ENCODE measurements at regions not wholly inside any gene's neighbourhood (a gene's known extent, or its start where the extent isn't known, plus 50 kb on each side); places are given as distances from the start of the nearest gene placed in this dataset.

GRCh38 chr2:77831471-77831870, 309.3 kb upstream of the LRRTM4 start:
- peaks cover 13% of the 10 kb centered on the region for H3K36me3 Mint-ChIP-seq (ENCODE audit: low read depth)
- Histone ChIP-seq H3K9me3 (ENCODE audit: control insufficient read depth, low read length) (peaks cover 35% of the 10 kb centered on the region), H3K9ac (ENCODE audit: extremely low read depth, low read length, poor library complexity, severe bottlenecking) (no peak overlapping the region), H3K27me3 (ENCODE audit: control insufficient read depth, insufficient read depth, low read length, poor library complexity, severe bottlenecking) (no peaks in the 10 kb centered on the region), H3K4me1 (ENCODE audit: control insufficient read depth, insufficient read depth, low read length) (no peaks in the 10 kb centered on the region), H3K4me3 (ENCODE audit: low read length) (no peak overlapping the region), H3K36me3 (ENCODE audit: control insufficient read depth, insufficient read depth, low read length) (no peaks in the 10 kb centered on the region), H3K27ac (ENCODE audit: low read depth, low read length) (no peak overlapping the region)
- 92 to 100% methylated on average over 1 of the region's 1 CpG for WGBS, 2 experiments (ENCODE audit: insufficient coverage in 1 of 2, insufficient read length in 1 of 2)
- TF ChIP-seq, protein P1, sequence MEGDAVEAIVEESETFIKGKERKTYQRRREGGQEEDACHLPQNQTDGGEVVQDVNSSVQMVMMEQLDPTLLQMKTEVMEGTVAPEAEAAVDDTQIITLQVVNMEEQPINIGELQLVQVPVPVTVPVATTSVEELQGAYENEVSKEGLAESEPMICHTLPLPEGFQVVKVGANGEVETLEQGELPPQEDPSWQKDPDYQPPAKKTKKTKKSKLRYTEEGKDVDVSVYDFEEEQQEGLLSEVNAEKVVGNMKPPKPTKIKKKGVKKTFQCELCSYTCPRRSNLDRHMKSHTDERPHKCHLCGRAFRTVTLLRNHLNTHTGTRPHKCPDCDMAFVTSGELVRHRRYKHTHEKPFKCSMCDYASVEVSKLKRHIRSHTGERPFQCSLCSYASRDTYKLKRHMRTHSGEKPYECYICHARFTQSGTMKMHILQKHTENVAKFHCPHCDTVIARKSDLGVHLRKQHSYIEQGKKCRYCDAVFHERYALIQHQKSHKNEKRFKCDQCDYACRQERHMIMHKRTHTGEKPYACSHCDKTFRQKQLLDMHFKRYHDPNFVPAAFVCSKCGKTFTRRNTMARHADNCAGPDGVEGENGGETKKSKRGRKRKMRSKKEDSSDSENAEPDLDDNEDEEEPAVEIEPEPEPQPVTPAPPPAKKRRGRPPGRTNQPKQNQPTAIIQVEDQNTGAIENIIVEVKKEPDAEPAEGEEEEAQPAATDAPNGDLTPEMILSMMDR (conservative IDR thresholded peaks at IDR 0.05) = no peak
- H3K27ac Mint-ChIP-seq = no peak overlapping the region
- no peaks in the 10 kb centered on the region for H3K4me1 Mint-ChIP-seq
- H3K4me3 Mint-ChIP-seq = no peak overlapping the region
- H3K9me3 Mint-ChIP-seq = peaks cover 48% of the 10 kb centered on the region
- no peak for DNase-seq
- no peaks in the 10 kb centered on the region for H3K27me3 Mint-ChIP-seq (ENCODE audit: insufficient read depth)

DNA sequence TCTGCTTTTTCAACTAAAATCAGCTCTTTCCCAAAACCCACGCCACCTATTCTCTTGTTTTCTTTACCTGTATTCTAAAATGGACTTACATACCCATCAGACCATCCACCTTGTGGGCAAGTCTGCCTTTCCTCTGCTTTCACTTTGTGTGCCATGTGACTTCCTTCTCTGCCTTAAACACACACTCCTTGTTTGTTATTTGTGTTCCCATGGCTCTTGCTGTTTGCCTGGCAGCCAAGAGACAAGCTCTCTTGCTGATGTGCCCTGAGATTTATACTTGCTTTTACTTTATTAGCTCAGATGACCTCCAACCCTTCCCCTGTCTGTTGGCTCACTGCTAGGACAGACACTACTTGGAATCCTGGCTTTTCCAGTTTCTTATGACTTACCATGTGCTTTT, 309.7 kb upstream of the LRRTM4 start:
- H3K4me1 ChIP-seq (ENCODE audit: control insufficient read depth, insufficient read depth, low read length) = no peaks in the 10 kb centered on the region
- no peak for DNase-seq
- 90 to 100% methylated on average over 1 of the region's 1 CpG for WGBS, 2 experiments (ENCODE audit: insufficient coverage in 1 of 2, insufficient read length in 1 of 2)
- H3K4me3 ChIP-seq (ENCODE audit: low read length) = no peak overlapping the region
- no peaks in the 10 kb centered on the region for H3K27me3 ChIP-seq (ENCODE audit: control insufficient read depth, insufficient read depth, low read length, poor library complexity, severe bottlenecking)
- TF ChIP-seq, protein P1 (conservative IDR thresholded peaks at IDR 0.05) = no peak
- peaks cover 13% of the 10 kb centered on the region for H3K36me3 Mint-ChIP-seq (ENCODE audit: low read depth)
- no peak overlapping the region for H3K27ac Mint-ChIP-seq
- H3K9me3 ChIP-seq (ENCODE audit: control insufficient read depth, low read length) = peaks cover 36% of the 10 kb centered on the region
- no peaks in the 10 kb centered on the region for H3K4me1 Mint-ChIP-seq
- no peak overlapping the region for H3K4me3 Mint-ChIP-seq
- no peak overlapping the region for H3K9ac ChIP-seq (ENCODE audit: extremely low read depth, low read length, poor library complexity, severe bottlenecking)
- H3K27ac ChIP-seq (ENCODE audit: low read depth, low read length) = no peak overlapping the region
- H3K27me3 Mint-ChIP-seq (ENCODE audit: insufficient read depth) = no peaks in the 10 kb centered on the region
- peaks cover 48% of the 10 kb centered on the region for H3K9me3 Mint-ChIP-seq
- no peaks in the 10 kb centered on the region for H3K36me3 ChIP-seq (ENCODE audit: control insufficient read depth, insufficient read depth, low read length)

DNA sequence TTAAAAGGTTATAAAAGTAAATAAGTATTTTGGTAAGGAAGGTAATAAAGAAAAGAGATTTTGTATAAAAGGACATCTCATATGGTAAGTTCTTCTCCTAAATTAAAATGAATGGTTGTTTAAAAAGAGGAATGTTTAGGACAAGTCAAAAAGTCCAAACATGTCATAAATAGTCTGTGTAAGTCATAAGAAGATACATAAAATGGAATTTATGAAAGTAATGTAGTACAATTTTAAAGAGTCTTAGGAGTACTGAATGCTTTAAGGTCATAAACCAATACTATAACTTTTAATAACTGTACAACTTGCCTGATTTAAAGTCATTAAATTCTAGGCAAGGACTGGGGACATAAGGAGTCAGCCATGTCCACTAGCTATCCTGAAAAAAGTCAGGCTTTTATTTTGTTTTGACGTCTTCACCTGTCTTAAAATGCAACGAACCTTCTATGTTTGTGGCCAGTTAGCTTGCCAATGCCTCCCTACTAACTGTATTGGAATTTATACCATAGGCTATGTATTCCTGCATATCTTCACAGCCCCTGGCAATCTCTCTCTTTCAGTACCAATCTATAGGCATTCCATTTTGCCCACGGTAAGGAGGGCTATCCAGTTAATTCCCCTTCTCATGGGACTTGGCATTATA, 312.3 kb upstream of the LRRTM4 start:
- Mint-ChIP-seq H3K4me1 (no peaks in the 10 kb centered on the region), H3K4me3 (no peak overlapping the region), H3K27me3 (ENCODE audit: insufficient read depth) (no peaks in the 10 kb centered on the region), H3K27ac (no peak overlapping the region), H3K9me3 (peaks cover 60% of the 10 kb centered on the region), H3K36me3 (ENCODE audit: low read depth) (peaks cover 16% of the 10 kb centered on the region)
- no peaks in the 10 kb centered on the region for H3K27me3 ChIP-seq (ENCODE audit: control insufficient read depth, insufficient read depth, low read length, poor library complexity, severe bottlenecking)
- WGBS, 2 experiments (ENCODE audit: insufficient coverage in 1 of 2, insufficient read length in 1 of 2) = 79 to 88% methylated on average over 3 of the region's 3 CpGs
- no peaks in the 10 kb centered on the region for H3K4me1 ChIP-seq (ENCODE audit: control insufficient read depth, insufficient read depth, low read length)
- no peaks in the 10 kb centered on the region for H3K36me3 ChIP-seq (ENCODE audit: control insufficient read depth, insufficient read depth, low read length)
- H3K9me3 ChIP-seq (ENCODE audit: control insufficient read depth, low read length) = peaks cover 59% of the 10 kb centered on the region
- H3K27ac ChIP-seq (ENCODE audit: low read depth, low read length) = no peak overlapping the region
- H3K9ac ChIP-seq (ENCODE audit: extremely low read depth, low read length, poor library complexity, severe bottlenecking) = no peak overlapping the region
- H3K4me3 ChIP-seq (ENCODE audit: low read length) = peak overlapping the region; percentile 41
- TF ChIP-seq, protein P1 (conservative IDR thresholded peaks at IDR 0.05) = no peak
- DNase-seq = no peak
